SK-N-SH (cell line): ENCODE measurements at regions not wholly inside any gene's neighbourhood (a gene's known extent, or its start where the extent isn't known, plus 50 kb on each side); places are given as distances from the start of the nearest gene placed in this dataset.

Source experiments
- CTCF ChIA-PET: fragments of 300-600, 350-600 bp; formaldehyde crosslinking; extraction: SDS; loops from one replicate; lab custom pipeline; 2021; lab: Yijun Ruan, JAX
- POLR2A ChIA-PET: fragments of 350-600 bp; sonication (Branson Sonifier 250); formaldehyde crosslinking; extraction: SDS; loops from one replicate; lab custom pipeline; 2020; ENCODE audit warnings: antibody characterized with exemption, inconsistent platforms; lab: Yijun Ruan, JAX
- DNase-seq: peaks from one replicate; pipeline ENCODE4 v3.0.0; 2012
- H2AFZ ChIP-seq: fragments of 200-600 bp; sonication (generic); 2 replicates; pipeline ENCODE4 v1.8.1; 2016; ENCODE audit warnings: antibody characterized with exemption, mild to moderate bottlenecking, low read depth
- H3F3A ChIP-seq: fragments of 200-600 bp; sonication (generic); replicated peaks from 2 replicates; pipeline ENCODE3; 2016; ENCODE audit warnings: antibody characterized with exemption, mild to moderate bottlenecking; ENCODE audit not compliant: insufficient read depth
- H3K27ac ChIP-seq, 2 experiments: fragments of 200-500 bp in 1 of 2; fragments of 200-600 bp in 1 of 2; sonication (Bioruptor generic) in 1 of 2; sonication (generic), shearing (Covaris generic) in 1 of 2; 2 replicates each; pipeline versions ENCODE4 v1.5.1 to v1.6.1; 2014 to 2016; ENCODE audit warnings: low read depth in 2 of 2, inconsistent platforms in 1 of 2, low read length in 1 of 2, mild to moderate bottlenecking in 1 of 2, mixed read lengths in 1 of 2
- H3K27me3 ChIP-seq: fragments of 200-600 bp; sonication (generic), shearing (Covaris generic); 2 replicates; pipeline ENCODE4 v1.6.1; 2016; ENCODE audit warnings: mixed run types; ENCODE audit not compliant: insufficient read depth
- H3K36me3 ChIP-seq, 2 experiments: fragments of 200-500 bp in 1 of 2; fragments of 200-600 bp in 1 of 2; sonication (Bioruptor generic) in 1 of 2; sonication (generic) in 1 of 2; replicated peaks in 1 of 2; 2 replicates each; pipeline versions ENCODE3 to v1.5.1; 2014 to 2016; ENCODE audit warnings: low read length in 1 of 2, mild to moderate bottlenecking in 1 of 2; ENCODE audit not compliant: insufficient read depth in 2 of 2, control insufficient read depth in 1 of 2
- H3K4me1 ChIP-seq, 2 experiments: fragments of 200-500 bp in 1 of 2; fragments of 200-600 bp in 1 of 2; sonication (Bioruptor generic) in 1 of 2; sonication (generic), shearing (Covaris generic) in 1 of 2; 2 replicates each; pipeline versions ENCODE4 v1.5.1 to v1.6.1; 2014 to 2016; ENCODE audit warnings: low read depth in 1 of 2, low read length in 1 of 2, mixed run types in 1 of 2; ENCODE audit not compliant: insufficient read depth in 2 of 2, control insufficient read depth in 1 of 2
- H3K4me2 ChIP-seq: fragments of 200-600 bp; sonication (generic), shearing (Covaris generic); 2 replicates; pipeline ENCODE4 v1.6.1; 2017; ENCODE audit warnings: mixed run types
- H3K4me3 ChIP-seq, 2 experiments: fragments of 200-500 bp in 1 of 2; fragments of 200-600 bp in 1 of 2; sonication (Bioruptor generic) in 1 of 2; sonication (generic), shearing (Covaris generic) in 1 of 2; 2 replicates each; pipeline versions ENCODE4 v1.5.1 to v1.8.1; 2014 to 2016; ENCODE audit warnings: low read depth in 2 of 2, inconsistent platforms in 1 of 2, low read length in 1 of 2, mild to moderate bottlenecking in 1 of 2, mixed read lengths in 1 of 2, moderate library complexity in 1 of 2
- H3K79me2 ChIP-seq: fragments of 200-600 bp; sonication (generic); 2 replicates; pipeline ENCODE4 v1.8.1; 2017; ENCODE audit warnings: mild to moderate bottlenecking; ENCODE audit not compliant: insufficient read depth
- H3K9ac ChIP-seq: fragments of 200-600 bp; sonication (generic); 2 replicates; pipeline ENCODE4 v1.6.1; 2017; ENCODE audit warnings: mixed run types
- H3K9me2 ChIP-seq: fragments of 200-600 bp; sonication (generic); 2 replicates; pipeline ENCODE4 v1.6.1; 2017; ENCODE audit warnings: mixed run types
- H3K9me3 ChIP-seq: fragments of 200-600 bp; sonication (generic); 2 replicates; pipeline ENCODE4 v1.6.1; 2017; ENCODE audit warnings: mixed run types, mild to moderate bottlenecking, moderate library complexity
- H4K20me1 ChIP-seq: fragments of 200-600 bp; sonication (generic); 2 replicates; pipeline ENCODE4 v1.6.1; 2017; ENCODE audit warnings: mild to moderate bottlenecking, mixed run types; ENCODE audit not compliant: insufficient read depth
- GABPA ChIP-seq: IDR thresholded peaks from 2 replicates; pipeline ENCODE4 v1.4.0; 2012; ENCODE audit warnings: low read depth, mild to moderate bottlenecking
- MAX ChIP-seq: IDR thresholded peaks from 2 replicates; pipeline ENCODE4 v1.4.0; 2012; ENCODE audit warnings: low read depth
- MEF2A ChIP-seq: IDR thresholded peaks from 2 replicates; pipeline ENCODE4 v1.4.0; 2012; ENCODE audit warnings: low read depth, borderline replicate concordance
- MXI1 ChIP-seq: IDR thresholded peaks from 2 replicates; pipeline ENCODE4 v1.6.1; 2012; ENCODE audit warnings: mild to moderate bottlenecking, low read depth, low read length, improper control_type of control experiment
- REST ChIP-seq: IDR thresholded peaks from 2 replicates; pipeline ENCODE4 v1.6.1; 2012; ENCODE audit warnings: mild to moderate bottlenecking, low read depth, low read length, moderate library complexity
- YY1 ChIP-seq: IDR thresholded peaks from 2 replicates; pipeline ENCODE4 v1.4.0; 2012; ENCODE audit warnings: low read depth, mild to moderate bottlenecking
- WGBS: methylation state at CpG from one replicate; pipeline ENCODE4 v1.1.6; 2017; ENCODE audit warnings: low lambda C conversion rate; 5-methylcytosine and 5-hydroxymethylcytosine counted together
- TF ChIP-seq, protein P1 (sequence below): fragments of 200-600 bp; sonication (generic); IDR thresholded peaks from 2 replicates; pipeline ENCODE4 v1.6.1; 2017; ENCODE audit warnings: antibody characterized with exemption, mild to moderate bottlenecking, moderate library complexity
- TF ChIP-seq, protein P2 (sequence below): fragments of 150-350 bp; IDR thresholded peaks from 2 replicates; pipeline ENCODE4 v1.6.1; 2017; ENCODE audit warnings: antibody characterized with exemption, low read length, low read depth, borderline replicate concordance

DNA sequence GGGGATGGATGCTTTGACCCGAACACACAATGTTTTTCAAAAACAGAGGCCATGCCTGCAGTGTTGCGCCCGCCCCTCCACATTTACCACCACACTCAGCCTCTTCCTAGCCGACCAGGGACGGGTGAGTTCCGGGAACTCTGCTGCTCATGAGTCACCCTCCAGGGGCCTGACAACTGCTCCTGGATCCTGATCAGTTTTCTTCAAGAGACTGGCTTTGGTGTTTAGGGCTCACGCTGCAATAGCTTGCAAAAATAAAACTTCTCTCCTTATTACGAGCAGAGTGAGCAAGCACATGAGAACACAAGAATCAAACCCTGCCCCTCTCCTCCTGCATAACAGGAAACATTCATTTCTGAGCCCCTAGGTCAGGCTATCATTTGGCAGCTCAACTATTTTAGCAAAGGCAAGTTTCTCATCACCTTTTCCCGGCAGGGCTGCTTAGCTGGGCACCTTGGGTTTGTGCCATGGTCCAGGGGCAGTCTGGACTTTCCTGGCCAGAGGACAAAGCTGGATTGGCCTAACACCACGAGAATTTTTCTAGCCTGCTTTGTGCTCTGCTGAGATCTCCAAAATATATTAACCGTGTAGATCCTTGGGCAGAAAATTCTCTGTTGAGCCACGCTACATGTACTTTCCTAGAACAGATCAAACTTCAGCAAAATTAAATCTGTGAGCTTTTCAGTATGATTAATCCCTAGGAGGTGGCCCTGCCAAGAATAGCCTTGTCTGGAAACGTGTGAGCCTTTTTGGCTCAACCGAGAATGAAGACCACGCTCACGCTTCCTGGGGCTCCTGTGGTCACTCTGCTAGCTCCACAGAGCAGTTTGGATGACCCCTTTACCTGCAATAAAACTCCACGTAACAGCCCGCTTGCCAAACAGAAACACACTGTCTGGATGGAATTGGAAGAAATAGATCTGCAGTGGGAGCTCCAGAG is 52.7 kb upstream of the SPATA12 start (continued):
- TF ChIP-seq, protein P1, sequence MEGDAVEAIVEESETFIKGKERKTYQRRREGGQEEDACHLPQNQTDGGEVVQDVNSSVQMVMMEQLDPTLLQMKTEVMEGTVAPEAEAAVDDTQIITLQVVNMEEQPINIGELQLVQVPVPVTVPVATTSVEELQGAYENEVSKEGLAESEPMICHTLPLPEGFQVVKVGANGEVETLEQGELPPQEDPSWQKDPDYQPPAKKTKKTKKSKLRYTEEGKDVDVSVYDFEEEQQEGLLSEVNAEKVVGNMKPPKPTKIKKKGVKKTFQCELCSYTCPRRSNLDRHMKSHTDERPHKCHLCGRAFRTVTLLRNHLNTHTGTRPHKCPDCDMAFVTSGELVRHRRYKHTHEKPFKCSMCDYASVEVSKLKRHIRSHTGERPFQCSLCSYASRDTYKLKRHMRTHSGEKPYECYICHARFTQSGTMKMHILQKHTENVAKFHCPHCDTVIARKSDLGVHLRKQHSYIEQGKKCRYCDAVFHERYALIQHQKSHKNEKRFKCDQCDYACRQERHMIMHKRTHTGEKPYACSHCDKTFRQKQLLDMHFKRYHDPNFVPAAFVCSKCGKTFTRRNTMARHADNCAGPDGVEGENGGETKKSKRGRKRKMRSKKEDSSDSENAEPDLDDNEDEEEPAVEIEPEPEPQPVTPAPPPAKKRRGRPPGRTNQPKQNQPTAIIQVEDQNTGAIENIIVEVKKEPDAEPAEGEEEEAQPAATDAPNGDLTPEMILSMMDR, result no peak
- TF ChIP-seq MAX (peak; percentile 85; the same call in 1 of the 2 replicates), MXI1 (0 out of 2 replicates have a peak, but pooled peaks have one; percentile 24), REST (no peak), GABPA (no peak), YY1 (no peak)
- TF ChIP-seq, protein P2, sequence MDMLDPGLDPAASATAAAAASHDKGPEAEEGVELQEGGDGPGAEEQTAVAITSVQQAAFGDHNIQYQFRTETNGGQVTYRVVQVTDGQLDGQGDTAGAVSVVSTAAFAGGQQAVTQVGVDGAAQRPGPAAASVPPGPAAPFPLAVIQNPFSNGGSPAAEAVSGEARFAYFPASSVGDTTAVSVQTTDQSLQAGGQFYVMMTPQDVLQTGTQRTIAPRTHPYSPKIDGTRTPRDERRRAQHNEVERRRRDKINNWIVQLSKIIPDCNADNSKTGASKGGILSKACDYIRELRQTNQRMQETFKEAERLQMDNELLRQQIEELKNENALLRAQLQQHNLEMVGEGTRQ, result no peak
- TF ChIP-seq, all 33 proteins: peak for 12

DNA sequence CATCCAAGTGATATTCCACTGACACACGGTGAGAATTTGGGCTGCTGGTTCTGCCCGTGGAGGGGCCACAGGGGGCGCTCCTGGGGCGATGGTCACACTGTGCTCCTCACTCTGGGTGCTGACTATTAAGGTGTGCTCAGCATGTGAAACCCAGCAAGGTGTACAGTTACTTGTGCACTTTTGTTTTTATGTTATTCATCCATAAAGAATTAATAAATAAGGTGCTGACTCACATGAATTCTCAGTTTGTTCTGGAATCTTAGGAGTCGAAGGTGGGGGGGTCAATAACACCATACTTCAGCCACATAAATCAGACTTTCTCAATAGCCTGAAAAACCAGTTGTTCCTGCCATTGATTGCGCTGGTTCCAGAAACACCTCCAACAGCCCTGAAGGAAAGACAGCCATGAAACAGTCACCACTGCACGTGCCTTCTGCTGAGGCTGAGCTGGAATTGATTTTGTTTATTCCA is 53.5 kb upstream of the SPATA12 start:
- ChIA-PET POLR2A (interaction anchor here (0.6 kb wide), 1 partner anchor 76 kb away, joined by 4 read pairs; no protein-coding TSS in a partner anchor), CTCF (interaction anchor here (1.0 to 6.7 kb wide), 5 partner anchors 11 to 264 kb away, joined by 3 to 57 read pairs (median 5); no protein-coding TSS in a partner anchor)
- no peaks in the 10 kb centered on the region for H3K9me2 ChIP-seq
- H2AFZ ChIP-seq, result peak overlapping the region; percentile 91
- peak overlapping the region; percentile 84 to 85 for H3K27ac ChIP-seq
- no peaks in the 10 kb centered on the region; the same call in 1 of the 2 replicates for H3K79me2 ChIP-seq
- H3K27me3 ChIP-seq, result no peaks in the 10 kb centered on the region
- peaks cover 19 to 42% of the 10 kb centered on the region in 2 experiments for H3K4me1 ChIP-seq
- H3F3A ChIP-seq, result peaks cover 16% of the 10 kb centered on the region
- WGBS, result 61% methylated on average over 7 of the region's 7 CpGs
- H3K9ac ChIP-seq, result peak overlapping the region; percentile 53; the same call in 1 of the 2 replicates
- no peaks in the 10 kb centered on the region for H4K20me1 ChIP-seq
- H3K9me3 ChIP-seq, result no peaks in the 10 kb centered on the region
- DNase-seq, result no peak
- peak overlapping the region; percentile 78 for H3K4me2 ChIP-seq
- H3K36me3 ChIP-seq, result no peaks in the 10 kb centered on the region
- TF ChIP-seq, protein P1, result peak; percentile 47
- TF ChIP-seq MEF2A, result no peak
- no peak overlapping the region; a peak in 1 of 4 replicates for H3K4me3 ChIP-seq
